Activated T-cell treated with anti-CD3 and anti-CD28 coated beads for 24 hours (primary cell): ENCODE measurements at regions not wholly inside any gene's neighbourhood (a gene's known extent, or its start where the extent isn't known, plus 50 kb on each side); places are given as distances from the start of the nearest gene placed in this dataset.

Experiments
- DNase-seq: peaks from one replicate; pipeline ENCODE4 v3.0.0-alpha.2; 2020; ENCODE audit warnings: low read depth

GRCh38 chrX:20322887-20323286 lies 56.2 kb upstream of the RPS6KA3 start:
- DNase-seq = no peak

- DNase-seq = no peak
Measured at GRCh38 chrX:20320461-20321159, 53.9 kb upstream of the RPS6KA3 start.

- DNase-seq = no peak
Measured at GRCh38 chrX:20319054-20319453, 52.3 kb upstream of the RPS6KA3 start.

GRCh38 chrX:20317873-20318272 lies 51.2 kb upstream of the RPS6KA3 start:
- no peak for DNase-seq
